ENCODE measurements at regions not wholly inside any gene's neighbourhood (a gene's known extent, or its start where the extent isn't known, plus 50 kb on each side); places are given as distances from the start of the nearest gene placed in this dataset.

GRCh38 chr6:66838764-66839163 is 1131.7 kb upstream of the EYS start:
- H3K4me1 ChIP-seq (ENCODE audit: control insufficient read depth, insufficient read depth, low read length) = no peaks in the 10 kb centered on the region
- H3K9ac ChIP-seq (ENCODE audit: low read length in 2 of 2) = no peak overlapping the region
- H3K9me3 ChIP-seq (ENCODE audit: control insufficient read depth in 2 of 2, low read length in 2 of 2) = no peaks in the 10 kb centered on the region
- no peak overlapping the region for H3K27ac ChIP-seq (ENCODE audit: low read length)
- H3K36me3 ChIP-seq (ENCODE audit: control insufficient read depth in 2 of 2, insufficient read depth in 2 of 2, low read length in 2 of 2) = no peaks in the 10 kb centered on the region
- H3K4me3 ChIP-seq (ENCODE audit: low read length in 2 of 2) = no peak overlapping the region
- H3K27me3 ChIP-seq (ENCODE audit: control insufficient read depth in 1 of 2, insufficient read depth in 2 of 2, low read length in 2 of 2) = no peaks in the 10 kb centered on the region

GRCh38 chr6:66825539-66825938 is 1118.5 kb upstream of the EYS start:
- H3K27me3 ChIP-seq (ENCODE audit: control insufficient read depth in 1 of 2, insufficient read depth in 2 of 2, low read length in 2 of 2) = no peaks in the 10 kb centered on the region
- no peaks in the 10 kb centered on the region for H3K9me3 ChIP-seq (ENCODE audit: control insufficient read depth in 2 of 2, low read length in 2 of 2)
- no peaks in the 10 kb centered on the region for H3K4me1 ChIP-seq (ENCODE audit: control insufficient read depth, insufficient read depth, low read length)
- H3K9ac ChIP-seq (ENCODE audit: low read length in 2 of 2) = no peak overlapping the region
- H3K4me3 ChIP-seq (ENCODE audit: low read length in 2 of 2) = no peak overlapping the region
- no peak overlapping the region for H3K27ac ChIP-seq (ENCODE audit: low read length)
- H3K36me3 ChIP-seq (ENCODE audit: control insufficient read depth in 2 of 2, insufficient read depth in 2 of 2, low read length in 2 of 2) = no peaks in the 10 kb centered on the region

GRCh38 chr6:66814156-66814555 is 1107.1 kb upstream of the EYS start:
- Histone ChIP-seq H3K27me3 (ENCODE audit: control insufficient read depth in 1 of 2, insufficient read depth in 2 of 2, low read length in 2 of 2) (no peaks in the 10 kb centered on the region), H3K4me1 (ENCODE audit: control insufficient read depth, insufficient read depth, low read length) (no peaks in the 10 kb centered on the region), H3K9me3 (ENCODE audit: control insufficient read depth in 2 of 2, low read length in 2 of 2) (no peaks in the 10 kb centered on the region), H3K27ac (ENCODE audit: low read length) (no peak overlapping the region), H3K9ac (ENCODE audit: low read length in 2 of 2) (no peak overlapping the region), H3K36me3 (ENCODE audit: control insufficient read depth in 2 of 2, insufficient read depth in 2 of 2, low read length in 2 of 2) (no peaks in the 10 kb centered on the region), H3K4me3 (ENCODE audit: low read length in 2 of 2) (no peak overlapping the region)

- H3K27me3 ChIP-seq (ENCODE audit: control insufficient read depth in 1 of 2, insufficient read depth in 2 of 2, low read length in 2 of 2) = no peaks in the 10 kb centered on the region
- H3K9me3 ChIP-seq (ENCODE audit: control insufficient read depth in 2 of 2, low read length in 2 of 2) = no peaks in the 10 kb centered on the region
- H3K9ac ChIP-seq (ENCODE audit: low read length in 2 of 2) = no peak overlapping the region
- H3K36me3 ChIP-seq (ENCODE audit: control insufficient read depth in 2 of 2, insufficient read depth in 2 of 2, low read length in 2 of 2) = no peaks in the 10 kb centered on the region
- H3K4me1 ChIP-seq (ENCODE audit: control insufficient read depth, insufficient read depth, low read length) = no peaks in the 10 kb centered on the region
- H3K27ac ChIP-seq (ENCODE audit: low read length) = no peak overlapping the region
- H3K4me3 ChIP-seq (ENCODE audit: low read length in 2 of 2) = no peak overlapping the region
Measured at GRCh38 chr6:66808771-66809170, 1101.7 kb upstream of the EYS start.

GRCh38 chr6:66796987-66797386 is 1090.0 kb upstream of the EYS start:
- H3K27ac ChIP-seq (ENCODE audit: low read length) = no peak overlapping the region
- H3K4me3 ChIP-seq (ENCODE audit: low read length in 2 of 2) = no peak overlapping the region
- no peaks in the 10 kb centered on the region for H3K4me1 ChIP-seq (ENCODE audit: control insufficient read depth, insufficient read depth, low read length)
- H3K9ac ChIP-seq (ENCODE audit: low read length in 2 of 2) = no peak overlapping the region
- H3K9me3 ChIP-seq (ENCODE audit: control insufficient read depth in 2 of 2, low read length in 2 of 2) = no peaks in the 10 kb centered on the region
- H3K27me3 ChIP-seq (ENCODE audit: control insufficient read depth in 1 of 2, insufficient read depth in 2 of 2, low read length in 2 of 2) = no peaks in the 10 kb centered on the region
- no peaks in the 10 kb centered on the region for H3K36me3 ChIP-seq (ENCODE audit: control insufficient read depth in 2 of 2, insufficient read depth in 2 of 2, low read length in 2 of 2)

- H3K4me3 ChIP-seq (ENCODE audit: low read length in 2 of 2) = no peak overlapping the region
- no peaks in the 10 kb centered on the region for H3K36me3 ChIP-seq (ENCODE audit: control insufficient read depth in 2 of 2, insufficient read depth in 2 of 2, low read length in 2 of 2)
- H3K27ac ChIP-seq (ENCODE audit: low read length) = no peak overlapping the region
- no peak overlapping the region for H3K9ac ChIP-seq (ENCODE audit: low read length in 2 of 2)
- no peaks in the 10 kb centered on the region for H3K27me3 ChIP-seq (ENCODE audit: control insufficient read depth in 1 of 2, insufficient read depth in 2 of 2, low read length in 2 of 2)
- no peaks in the 10 kb centered on the region for H3K4me1 ChIP-seq (ENCODE audit: control insufficient read depth, insufficient read depth, low read length)
- H3K9me3 ChIP-seq (ENCODE audit: control insufficient read depth in 2 of 2, low read length in 2 of 2) = no peaks in the 10 kb centered on the region
Measured at GRCh38 chr6:66788579-66788978, 1081.6 kb upstream of the EYS start.

- H3K4me1 ChIP-seq (ENCODE audit: control insufficient read depth, insufficient read depth, low read length) = no peaks in the 10 kb centered on the region
- H3K4me3 ChIP-seq (ENCODE audit: low read length in 2 of 2) = no peak overlapping the region
- no peaks in the 10 kb centered on the region for H3K36me3 ChIP-seq (ENCODE audit: control insufficient read depth in 2 of 2, insufficient read depth in 2 of 2, low read length in 2 of 2)
- no peaks in the 10 kb centered on the region for H3K27me3 ChIP-seq (ENCODE audit: control insufficient read depth in 1 of 2, insufficient read depth in 2 of 2, low read length in 2 of 2)
- no peak overlapping the region for H3K27ac ChIP-seq (ENCODE audit: low read length)
- no peaks in the 10 kb centered on the region for H3K9me3 ChIP-seq (ENCODE audit: control insufficient read depth in 2 of 2, low read length in 2 of 2)
- H3K9ac ChIP-seq (ENCODE audit: low read length in 2 of 2) = no peak overlapping the region
Measured at GRCh38 chr6:66772800-66773199, 1065.8 kb upstream of the EYS start.

- H3K27me3 ChIP-seq (ENCODE audit: control insufficient read depth in 1 of 2, insufficient read depth in 2 of 2, low read length in 2 of 2) = no peaks in the 10 kb centered on the region
- no peak overlapping the region for H3K27ac ChIP-seq (ENCODE audit: low read length)
- no peaks in the 10 kb centered on the region for H3K9me3 ChIP-seq (ENCODE audit: control insufficient read depth in 2 of 2, low read length in 2 of 2)
- H3K4me1 ChIP-seq (ENCODE audit: control insufficient read depth, insufficient read depth, low read length) = no peaks in the 10 kb centered on the region
- H3K9ac ChIP-seq (ENCODE audit: low read length in 2 of 2) = no peak overlapping the region
- no peaks in the 10 kb centered on the region for H3K36me3 ChIP-seq (ENCODE audit: control insufficient read depth in 2 of 2, insufficient read depth in 2 of 2, low read length in 2 of 2)
- no peak overlapping the region for H3K4me3 ChIP-seq (ENCODE audit: low read length in 2 of 2)
Measured at GRCh38 chr6:66771626-66772025, 1064.6 kb upstream of the EYS start.

GRCh38 chr6:66751630-66752029 is 1044.6 kb upstream of the EYS start:
- Histone ChIP-seq H3K36me3 (ENCODE audit: control insufficient read depth in 2 of 2, insufficient read depth in 2 of 2, low read length in 2 of 2) (no peaks in the 10 kb centered on the region), H3K9me3 (ENCODE audit: control insufficient read depth in 2 of 2, low read length in 2 of 2) (peaks cover 0 to 2% of the 10 kb centered on the region in 2 donors), H3K4me3 (ENCODE audit: low read length in 2 of 2) (no peak overlapping the region), H3K4me1 (ENCODE audit: control insufficient read depth, insufficient read depth, low read length) (no peaks in the 10 kb centered on the region), H3K27ac (ENCODE audit: low read length) (no peak overlapping the region), H3K27me3 (ENCODE audit: control insufficient read depth in 1 of 2, insufficient read depth in 2 of 2, low read length in 2 of 2) (no peaks in the 10 kb centered on the region), H3K9ac (ENCODE audit: low read length in 2 of 2) (no peak overlapping the region)

- H3K27ac ChIP-seq (ENCODE audit: low read length) = no peak overlapping the region
- no peaks in the 10 kb centered on the region for H3K9me3 ChIP-seq (ENCODE audit: control insufficient read depth in 2 of 2, low read length in 2 of 2)
- no peaks in the 10 kb centered on the region for H3K27me3 ChIP-seq (ENCODE audit: control insufficient read depth in 1 of 2, insufficient read depth in 2 of 2, low read length in 2 of 2)
- H3K36me3 ChIP-seq (ENCODE audit: control insufficient read depth in 2 of 2, insufficient read depth in 2 of 2, low read length in 2 of 2) = no peaks in the 10 kb centered on the region
- H3K4me3 ChIP-seq (ENCODE audit: low read length in 2 of 2) = no peak overlapping the region
- no peaks in the 10 kb centered on the region for H3K4me1 ChIP-seq (ENCODE audit: control insufficient read depth, insufficient read depth, low read length)
- H3K9ac ChIP-seq (ENCODE audit: low read length in 2 of 2) = no peak overlapping the region
Measured at GRCh38 chr6:66740346-66740745, 1033.3 kb upstream of the EYS start.

GRCh38 chr6:66735106-66735890 is 1028.3 kb upstream of the EYS start:
- H3K27ac ChIP-seq (ENCODE audit: low read length) = no peak overlapping the region
- H3K4me3 ChIP-seq (ENCODE audit: low read length in 2 of 2) = no peak overlapping the region
- H3K9me3 ChIP-seq (ENCODE audit: control insufficient read depth in 2 of 2, low read length in 2 of 2) = no peaks in the 10 kb centered on the region
- no peaks in the 10 kb centered on the region for H3K4me1 ChIP-seq (ENCODE audit: control insufficient read depth, insufficient read depth, low read length)
- no peaks in the 10 kb centered on the region for H3K36me3 ChIP-seq (ENCODE audit: control insufficient read depth in 2 of 2, insufficient read depth in 2 of 2, low read length in 2 of 2)
- H3K9ac ChIP-seq (ENCODE audit: low read length in 2 of 2) = no peak overlapping the region
- no peaks in the 10 kb centered on the region for H3K27me3 ChIP-seq (ENCODE audit: control insufficient read depth in 1 of 2, insufficient read depth in 2 of 2, low read length in 2 of 2)
